ENCODE measurements at regions not wholly inside any gene's neighbourhood (a gene's known extent, or its start where the extent isn't known, plus 50 kb on each side); places are given as distances from the start of the nearest gene placed in this dataset.

- TF ChIP-seq CTCF (conservative IDR thresholded peaks at IDR 0.05; ENCODE audit: low read length) (no peak), EZH2phosphoT487 (IDR thresholded peaks at IDR 0.05; ENCODE audit: borderline replicate concordance, low read depth, low read length) (no peak)
Observed at GRCh38 chr1:218643281-218643680, 298.1 kb downstream of the TGFB2 start.

Data from OCI-LY7 (cell line).